Effector memory CD8-positive, alpha-beta T cell (primary cell): ENCODE measurements at regions not wholly inside any gene's neighbourhood (a gene's known extent, or its start where the extent isn't known, plus 50 kb on each side); places are given as distances from the start of the nearest gene placed in this dataset.

Experiments used
- ATAC-seq: fragments of 150-1000 bp; cut with Tn5 transposase; replicated peaks from 2 replicates; pipeline ENCODE4 v1.10.0; 2021; ENCODE audit warnings: mild to moderate bottlenecking, moderate library complexity
- DNase-seq, 3 experiments: peaks; one replicate each; pipeline ENCODE4 v3.0.0; 2021
- H3K27ac Mint-ChIP-seq, 2 donors: one replicate each; pipeline ENCODE4 v1.8.0; 2022; ENCODE audit warnings: mild to moderate bottlenecking in 2 of 2, mixed read lengths in 2 of 2, moderate library complexity in 2 of 2
- H3K27me3 Mint-ChIP-seq, 2 donors: one replicate each; pipeline ENCODE4 v1.8.0; 2022; ENCODE audit warnings: mixed read lengths in 2 of 2
- H3K36me3 Mint-ChIP-seq: one replicate; pipeline ENCODE4 v1.8.0; 2022; ENCODE audit warnings: mild to moderate bottlenecking, moderate library complexity, mixed read lengths; ENCODE audit not compliant: insufficient read depth
- H3K4me1 Mint-ChIP-seq, 2 donors: one replicate each; pipeline ENCODE4 v1.8.0; 2022; ENCODE audit warnings: low read depth in 2 of 2, mixed read lengths in 2 of 2
- H3K4me3 Mint-ChIP-seq, 2 donors: one replicate each; pipeline ENCODE4 v1.8.0; 2022; ENCODE audit warnings: mild to moderate bottlenecking in 2 of 2, mixed read lengths in 2 of 2, moderate library complexity in 2 of 2
- H3K9me3 Mint-ChIP-seq, 2 donors: one replicate each; pipeline ENCODE4 v1.8.0; 2022; ENCODE audit warnings: mixed read lengths in 2 of 2

DNA sequence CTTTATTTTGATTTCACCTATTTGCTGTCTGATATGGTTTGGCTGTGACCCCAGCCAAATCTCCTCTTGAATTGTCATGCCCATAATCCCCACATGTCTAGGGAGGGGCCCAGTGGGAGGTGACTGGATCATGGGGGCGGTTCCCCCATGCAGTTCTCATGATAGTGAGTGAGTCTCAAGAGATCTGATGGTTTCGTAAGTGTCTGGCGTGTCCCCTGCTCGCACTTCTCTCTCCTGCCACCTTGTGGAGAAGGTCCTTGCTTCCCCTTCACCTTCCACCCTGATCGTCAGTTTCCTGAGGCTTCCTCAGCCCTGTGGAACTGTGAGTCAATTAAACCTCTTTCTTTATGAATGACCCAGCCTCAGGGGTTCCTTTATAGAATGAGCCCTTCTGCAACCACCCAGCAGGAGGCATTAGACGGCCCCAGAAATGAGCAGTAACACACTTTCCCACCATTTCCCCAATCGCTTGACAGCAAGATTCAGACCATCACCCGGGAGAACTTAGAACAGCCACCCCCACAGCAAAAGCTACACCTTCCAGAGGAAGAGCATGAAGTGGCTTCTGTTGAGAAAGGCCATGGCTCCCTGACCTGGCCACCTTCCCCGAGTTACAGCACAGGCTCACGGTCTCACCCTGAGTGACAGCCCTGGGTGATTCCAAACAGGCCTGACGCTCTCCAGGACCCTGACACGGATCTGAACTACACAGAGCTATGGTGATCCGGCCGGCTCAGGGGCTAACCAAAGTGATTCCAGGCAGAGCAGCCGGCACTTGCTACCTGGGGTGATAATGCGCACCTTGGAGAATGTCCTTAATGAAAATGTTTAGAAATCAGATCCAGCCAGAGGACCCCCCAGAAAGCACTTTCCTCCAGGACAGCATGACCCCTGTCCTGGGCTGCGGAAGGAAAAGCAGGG is 131.2 kb upstream of the CDH4 start:
- H3K27ac Mint-ChIP-seq = peak overlapping the region in 1 of 2 donors; percentile 11
- DNase-seq (peak; percentile 12 to 19 (median 14)), ATAC-seq (peak; percentile 52)
- H3K4me3 Mint-ChIP-seq = no peak overlapping the region
- peaks cover 5 to 48% of the 10 kb centered on the region in 2 donors for H3K27me3 Mint-ChIP-seq
- H3K4me1 Mint-ChIP-seq = peaks cover 4 to 7% of the 10 kb centered on the region in 2 donors
- H3K9me3 Mint-ChIP-seq = no peaks in the 10 kb centered on the region
- no peaks in the 10 kb centered on the region for H3K36me3 Mint-ChIP-seq

DNA sequence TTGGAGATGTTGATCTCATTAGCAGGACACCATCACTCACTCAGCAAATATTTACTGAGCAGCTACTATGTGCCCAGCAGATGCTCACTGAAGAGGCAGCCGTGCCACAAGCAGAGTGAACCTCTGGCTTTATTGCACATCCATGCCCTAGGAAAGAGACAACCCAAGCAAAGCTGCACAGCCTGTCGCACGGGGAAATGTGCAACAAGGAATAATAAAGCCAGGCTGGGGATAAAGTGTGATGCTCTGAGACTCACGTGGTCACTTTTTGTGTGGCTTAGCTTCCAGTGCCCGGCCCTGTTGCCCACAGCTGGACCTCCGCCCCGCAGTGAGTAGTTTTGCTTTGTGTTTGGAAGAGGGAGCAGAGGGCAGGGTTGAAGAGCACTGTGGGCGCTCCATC is 130.4 kb upstream of the CDH4 start:
- H3K27me3 Mint-ChIP-seq = peaks cover 5 to 43% of the 10 kb centered on the region in 2 donors
- no peak for ATAC-seq

GRCh38 chr20:61123286-61123685 is 128.8 kb upstream of the CDH4 start:
- H3K36me3 Mint-ChIP-seq = no peaks in the 10 kb centered on the region
- peaks cover 4 to 7% of the 10 kb centered on the region in 2 donors for H3K4me1 Mint-ChIP-seq
- no peak for DNase-seq
- no peak for ATAC-seq
- no peaks in the 10 kb centered on the region for H3K9me3 Mint-ChIP-seq
- H3K4me3 Mint-ChIP-seq = no peak overlapping the region
- peaks cover 5 to 36% of the 10 kb centered on the region in 2 donors for H3K27me3 Mint-ChIP-seq
- no peak overlapping the region for H3K27ac Mint-ChIP-seq

More for the DNA sequence above, 130.4 kb upstream of the CDH4 start:
- Mint-ChIP-seq H3K4me1 (peaks cover 4 to 7% of the 10 kb centered on the region in 2 donors), H3K4me3 (no peak overlapping the region), H3K36me3 (no peaks in the 10 kb centered on the region), H3K9me3 (no peaks in the 10 kb centered on the region), H3K27ac (no peak overlapping the region)
- no peak for DNase-seq

DNA sequence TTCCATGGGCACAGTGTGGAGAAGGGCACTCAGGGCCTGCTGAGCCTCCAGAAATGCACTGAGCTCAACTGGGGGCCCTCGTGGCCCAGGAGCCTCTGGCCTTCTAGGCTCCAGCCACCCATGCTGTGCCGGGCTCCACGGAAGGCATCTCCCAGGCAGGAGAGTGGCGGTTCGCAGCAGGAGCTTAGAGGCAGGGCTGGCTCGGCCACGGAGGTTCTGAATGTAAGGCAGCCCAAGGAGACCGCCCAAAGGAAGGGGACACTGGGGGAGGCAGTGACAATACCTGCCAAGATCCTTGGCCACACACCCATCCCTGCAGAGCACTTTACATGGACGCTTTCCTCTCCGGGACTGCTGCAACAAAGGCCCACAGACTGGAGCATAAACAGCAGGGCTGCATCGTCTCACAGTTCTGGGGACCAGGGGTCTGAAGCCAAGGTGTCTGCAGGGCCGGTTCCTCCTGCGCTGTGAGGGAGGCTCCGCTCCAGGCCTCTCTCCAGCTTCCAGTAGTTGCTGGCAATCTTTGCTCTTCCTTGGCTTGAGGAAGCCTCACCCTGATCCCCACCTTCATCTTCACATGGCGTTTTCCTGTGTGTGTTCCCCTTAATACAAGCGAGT is 128.2 kb upstream of the CDH4 start:
- no peaks in the 10 kb centered on the region for H3K36me3 Mint-ChIP-seq
- H3K27ac Mint-ChIP-seq = no peak overlapping the region
- H3K27me3 Mint-ChIP-seq = peaks cover 5 to 30% of the 10 kb centered on the region in 2 donors
- peaks cover 4 to 7% of the 10 kb centered on the region in 2 donors for H3K4me1 Mint-ChIP-seq
- H3K4me3 Mint-ChIP-seq = no peak overlapping the region
- no peaks in the 10 kb centered on the region for H3K9me3 Mint-ChIP-seq
- ATAC-seq (no peak), DNase-seq (no peak)

DNA sequence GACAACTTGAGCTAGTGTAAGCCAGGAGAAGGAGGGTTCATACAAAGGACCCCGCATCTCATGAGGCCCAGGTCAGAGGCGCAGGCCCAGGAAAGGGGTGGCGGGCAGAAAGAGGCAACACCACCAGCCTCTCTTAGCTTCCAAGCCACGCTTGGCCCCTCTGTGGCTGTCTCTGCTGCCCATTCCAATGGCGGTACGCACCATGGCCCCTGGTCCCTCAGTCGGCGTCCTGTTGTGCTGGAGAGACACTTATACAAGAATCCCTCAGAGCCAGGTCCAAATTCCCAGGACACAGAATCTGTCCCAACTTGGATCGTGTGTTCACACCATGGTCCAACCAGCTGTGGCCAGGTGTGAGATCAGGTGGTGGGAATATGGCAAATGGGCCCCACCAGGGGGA is 127.0 kb upstream of the CDH4 start:
- peaks cover 4 to 7% of the 10 kb centered on the region in 2 donors for H3K4me1 Mint-ChIP-seq
- no peaks in the 10 kb centered on the region for H3K9me3 Mint-ChIP-seq
- DNase-seq = no peak
- no peak overlapping the region for H3K27ac Mint-ChIP-seq
- no peak for ATAC-seq
- H3K36me3 Mint-ChIP-seq = no peaks in the 10 kb centered on the region
- no peak overlapping the region for H3K4me3 Mint-ChIP-seq
- peaks cover 15 to 27% of the 10 kb centered on the region in 2 donors for H3K27me3 Mint-ChIP-seq

DNA sequence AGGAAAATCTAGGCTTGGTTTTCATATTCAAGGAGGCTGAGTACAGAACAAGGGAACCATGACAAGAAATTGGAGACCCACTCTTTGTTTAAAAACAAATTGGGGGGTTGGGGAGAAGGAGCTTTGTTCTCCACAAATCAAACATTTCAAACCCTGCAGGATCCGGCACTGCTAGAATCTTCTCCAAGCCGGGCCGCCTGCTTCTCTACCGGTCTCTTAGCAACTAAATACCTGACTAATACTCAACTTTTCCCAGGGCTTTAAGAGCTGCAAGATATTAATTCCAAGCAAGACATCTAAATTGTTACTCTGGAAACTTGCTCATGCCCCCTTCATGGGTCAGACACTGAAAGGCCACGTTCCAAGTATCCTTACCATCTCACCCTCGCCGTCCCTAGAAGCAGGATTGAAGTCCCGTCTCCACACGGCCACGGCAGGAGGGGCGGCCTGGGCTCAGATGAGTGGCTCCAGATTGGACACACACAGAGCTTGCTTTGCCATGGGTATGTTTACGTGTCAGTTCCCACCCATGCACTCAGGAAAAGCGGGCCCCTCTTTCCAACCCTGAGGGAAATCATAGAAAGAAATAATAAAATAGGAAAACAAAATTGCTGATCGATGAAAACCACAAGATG is 126.4 kb upstream of the CDH4 start:
- Mint-ChIP-seq H3K36me3 (no peaks in the 10 kb centered on the region), H3K4me1 (peaks cover 1 to 4% of the 10 kb centered on the region in 2 donors), H3K27me3 (peaks cover 15 to 25% of the 10 kb centered on the region in 2 donors), H3K27ac (no peak overlapping the region), H3K9me3 (no peaks in the 10 kb centered on the region), H3K4me3 (no peak overlapping the region)
- ATAC-seq (no peak), DNase-seq (no peak)

DNA sequence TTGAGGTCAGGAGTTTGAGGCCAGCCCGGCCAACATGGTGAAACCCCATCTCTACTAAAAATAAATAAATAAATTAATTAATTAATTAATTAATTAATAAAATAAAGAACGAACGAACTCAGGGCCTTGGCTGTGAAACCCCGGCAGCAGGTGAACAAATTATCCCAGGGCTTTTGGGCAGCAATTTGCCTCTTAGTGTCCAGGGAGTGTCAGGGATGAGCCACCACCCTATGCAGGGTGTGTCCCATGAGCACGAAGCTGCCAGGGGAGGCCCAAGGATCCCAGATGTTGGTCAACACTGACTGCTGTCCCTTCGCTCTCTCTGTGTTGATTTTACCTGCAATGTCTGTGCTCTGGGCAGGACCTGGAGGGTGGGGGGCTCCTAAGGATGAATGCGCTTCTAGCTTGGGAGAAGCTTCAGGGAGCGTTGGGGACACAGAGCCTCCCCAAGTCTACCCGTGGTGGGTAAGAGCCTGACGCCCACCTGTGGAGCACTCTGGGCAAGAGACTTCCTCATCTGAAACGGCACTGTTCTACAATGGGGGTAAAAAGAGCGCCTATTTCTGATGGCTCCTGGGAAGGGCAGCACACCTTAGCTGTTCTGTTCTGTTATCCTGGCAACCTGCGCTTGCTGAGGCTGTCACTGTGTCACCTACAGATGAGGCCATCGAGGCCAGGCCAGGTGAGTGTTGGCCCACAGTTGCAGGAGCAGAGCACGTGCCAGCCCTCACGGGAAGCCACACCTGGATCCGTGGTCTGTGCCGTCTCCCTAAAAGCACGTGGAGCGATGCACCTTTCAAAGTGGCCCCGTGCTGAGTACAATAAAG is 125.5 kb upstream of the CDH4 start:
- H3K4me1 Mint-ChIP-seq = no peaks in the 10 kb centered on the region
- no peak overlapping the region for H3K27ac Mint-ChIP-seq
- ATAC-seq = no peak
- peaks cover 15 to 34% of the 10 kb centered on the region in 2 donors for H3K27me3 Mint-ChIP-seq
- H3K9me3 Mint-ChIP-seq = no peaks in the 10 kb centered on the region
- DNase-seq = no peak
- no peak overlapping the region for H3K4me3 Mint-ChIP-seq
- H3K36me3 Mint-ChIP-seq = no peaks in the 10 kb centered on the region

DNA sequence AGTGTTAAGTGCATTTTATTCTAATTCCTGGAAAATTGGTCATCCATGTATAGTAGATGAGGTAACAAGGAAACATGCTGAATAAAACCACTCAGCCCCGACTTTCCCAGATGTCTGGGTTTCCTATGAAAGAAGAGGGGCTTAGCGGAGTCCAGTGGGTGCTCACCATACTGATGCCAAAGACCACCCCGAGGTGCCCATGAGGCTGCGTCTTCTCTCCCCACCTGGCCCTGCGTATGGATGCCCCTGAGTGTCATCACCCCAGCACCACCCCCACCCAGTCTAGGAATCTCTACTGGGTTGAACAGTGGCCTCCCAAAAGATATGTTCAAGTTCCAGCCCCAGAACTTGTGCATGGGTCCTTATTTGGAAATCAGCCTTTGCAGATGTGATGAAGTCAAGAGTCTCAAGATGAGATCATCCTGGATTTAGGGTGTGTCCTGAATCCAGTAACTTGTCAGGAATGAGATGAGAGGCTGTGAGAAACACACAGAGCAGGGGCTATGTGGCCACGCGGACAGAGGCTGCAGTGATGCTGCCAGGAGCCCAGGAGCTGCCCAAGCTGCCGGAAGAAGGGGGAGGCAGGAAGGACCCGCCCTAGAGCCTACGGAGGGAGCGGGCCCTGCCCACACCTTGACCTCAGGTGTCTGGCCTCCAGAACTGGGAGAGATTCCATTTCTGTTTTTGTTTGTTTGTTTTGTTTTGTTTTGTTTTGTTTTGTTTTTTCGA is 124.6 kb upstream of the CDH4 start:
- DNase-seq (no peak), ATAC-seq (no peak)
- Mint-ChIP-seq H3K4me3 (no peak overlapping the region), H3K27me3 (peaks cover 15 to 35% of the 10 kb centered on the region in 2 donors), H3K27ac (no peak overlapping the region), H3K4me1 (no peaks in the 10 kb centered on the region), H3K36me3 (no peaks in the 10 kb centered on the region), H3K9me3 (no peaks in the 10 kb centered on the region)

DNA sequence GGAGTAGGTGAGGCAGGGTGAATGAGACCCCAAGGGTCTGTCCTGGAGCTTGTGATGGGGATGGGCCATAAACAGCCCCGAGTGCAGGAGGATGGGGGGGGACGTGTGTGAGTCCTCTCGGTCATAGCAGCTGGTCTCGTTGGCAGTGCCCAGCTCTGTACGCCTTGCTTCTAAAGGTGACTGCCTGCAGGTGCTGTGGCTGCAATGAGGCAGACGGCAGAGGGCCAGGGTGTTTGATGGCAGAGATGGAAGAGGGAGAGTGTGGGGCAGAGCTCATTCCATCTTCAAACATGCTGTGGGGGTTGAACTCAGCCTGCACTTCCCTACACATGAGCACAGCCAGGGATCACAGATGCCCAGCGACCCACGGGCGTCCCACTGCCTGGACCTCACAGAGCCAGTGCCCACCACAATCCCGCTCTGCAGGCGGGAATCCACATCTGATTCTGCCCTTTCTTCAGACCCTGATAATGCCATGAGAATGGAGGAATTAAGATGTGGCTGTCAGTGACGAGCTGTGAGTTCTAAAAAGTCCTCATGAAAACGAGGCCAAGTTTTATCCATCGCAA is 123.3 kb upstream of the CDH4 start:
- no peaks in the 10 kb centered on the region for H3K36me3 Mint-ChIP-seq
- no peaks in the 10 kb centered on the region for H3K9me3 Mint-ChIP-seq
- H3K27me3 Mint-ChIP-seq = peaks cover 16 to 38% of the 10 kb centered on the region in 2 donors
- H3K4me1 Mint-ChIP-seq = no peaks in the 10 kb centered on the region
- no peak for ATAC-seq
- DNase-seq = no peak
- no peak overlapping the region for H3K27ac Mint-ChIP-seq
- no peak overlapping the region for H3K4me3 Mint-ChIP-seq

DNA sequence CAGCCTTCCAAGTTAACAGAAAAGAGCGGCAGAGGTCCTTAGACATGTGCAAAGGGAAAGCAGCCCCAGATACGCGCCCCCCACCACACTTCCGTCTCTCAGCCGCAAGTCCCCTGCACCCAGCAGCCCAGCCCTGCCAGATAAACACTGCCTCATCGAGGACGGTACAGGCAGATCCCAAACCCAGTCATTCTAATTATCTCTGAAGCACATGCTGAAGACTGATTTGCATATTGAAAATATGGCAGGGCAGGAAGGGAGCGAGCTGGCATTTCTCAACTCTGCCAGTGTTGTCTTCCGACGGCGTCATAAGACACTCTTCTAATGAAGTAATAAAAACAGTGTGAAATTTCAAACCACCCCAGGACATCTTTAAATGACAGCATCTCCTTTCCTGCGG is 122.8 kb upstream of the CDH4 start:
- no peak overlapping the region for H3K27ac Mint-ChIP-seq
- H3K9me3 Mint-ChIP-seq = no peaks in the 10 kb centered on the region
- H3K4me3 Mint-ChIP-seq = no peak overlapping the region
- ATAC-seq = no peak
- no peak for DNase-seq
- peaks cover 16 to 38% of the 10 kb centered on the region in 2 donors for H3K27me3 Mint-ChIP-seq
- H3K4me1 Mint-ChIP-seq = no peaks in the 10 kb centered on the region
- no peaks in the 10 kb centered on the region for H3K36me3 Mint-ChIP-seq

- peaks cover 16 to 41% of the 10 kb centered on the region in 2 donors for H3K27me3 Mint-ChIP-seq
- no peaks in the 10 kb centered on the region for H3K9me3 Mint-ChIP-seq
- no peak overlapping the region for H3K4me3 Mint-ChIP-seq
- no peak overlapping the region for H3K27ac Mint-ChIP-seq
- ATAC-seq = no peak
- H3K36me3 Mint-ChIP-seq = no peaks in the 10 kb centered on the region
- no peak for DNase-seq
- H3K4me1 Mint-ChIP-seq = no peaks in the 10 kb centered on the region
Observed at GRCh38 chr20:61130156-61130555, 121.9 kb upstream of the CDH4 start.

DNA sequence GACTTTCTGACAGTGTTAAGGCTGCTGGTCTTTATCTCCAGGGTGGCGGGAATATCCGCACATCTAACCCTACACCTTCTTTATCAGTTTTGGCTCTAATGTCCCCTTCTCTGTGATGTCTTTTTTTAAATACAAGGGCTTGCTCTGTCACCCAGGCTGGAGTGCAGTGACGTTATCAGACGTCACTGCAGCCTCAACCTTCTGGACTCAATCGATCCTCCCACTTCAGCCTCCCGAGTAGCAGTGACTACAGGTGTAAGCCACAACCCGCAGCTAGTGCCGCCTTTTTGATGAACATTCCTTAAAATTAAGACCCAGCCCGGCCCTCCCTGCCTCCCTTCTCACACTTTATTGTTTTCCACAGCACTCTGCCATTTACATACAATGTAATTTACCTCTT is 120.1 kb upstream of the CDH4 start:
- DNase-seq (no peak), ATAC-seq (no peak)
- Mint-ChIP-seq H3K27me3 (peaks cover 16 to 49% of the 10 kb centered on the region in 2 donors), H3K36me3 (no peaks in the 10 kb centered on the region), H3K4me3 (no peak overlapping the region), H3K27ac (no peak overlapping the region), H3K9me3 (no peaks in the 10 kb centered on the region), H3K4me1 (no peaks in the 10 kb centered on the region)
